A549 (cell line): ENCODE measurements at regions not wholly inside any gene's neighbourhood (a gene's known extent, or its start where the extent isn't known, plus 50 kb on each side); places are given as distances from the start of the nearest gene placed in this dataset.

Experiments
- CEBPB ChIP-seq, 2 experiments: fragments of >200 bp in 1 of 2; sonication (Bioruptor Twin) in 1 of 2; formaldehyde crosslinking in 1 of 2; IDR thresholded peaks; 2 replicates each; pipeline ENCODE4 v1.6.1; 2012 to 2016
- HEYL ChIP-seq: fragments of 250-450 bp; sonication (Bioruptor Pico); IDR thresholded peaks from 2 replicates; pipeline ENCODE4 v1.8.0; 2021; ENCODE audit warnings: mild to moderate bottlenecking, moderate library complexity
- HOXB13 ChIP-seq: fragments of 250-450 bp; sonication (Bioruptor Pico); IDR thresholded peaks from 2 replicates; pipeline ENCODE4 v1.5.0; 2020; ENCODE audit warnings: low read depth, mild to moderate bottlenecking, moderate library complexity
- KDM1A ChIP-seq: fragments of 200-600 bp; sonication (generic); IDR thresholded peaks from 2 replicates; pipeline ENCODE4 v1.6.1; 2016; ENCODE audit warnings: low read depth, mild to moderate bottlenecking
- NR3C1 ChIP-seq: fragments of >200 bp; sonication (Bioruptor Twin); formaldehyde crosslinking; IDR thresholded peaks from 3 replicates; pipeline ENCODE4 v1.6.1; 2017
- PBX3 ChIP-seq: IDR thresholded peaks from 2 replicates; pipeline ENCODE4 v1.6.1; 2012
- POLR2A ChIP-seq: IDR thresholded peaks from 2 replicates; pipeline ENCODE4 v1.6.1; 2012; ENCODE audit warnings: mild to moderate bottlenecking, low read length
- POLR2AphosphoS2 ChIP-seq: conservative IDR thresholded peaks from 2 replicates; pipeline ENCODE4 v1.6.1; 2012; ENCODE audit warnings: low read length, improper control_type of control experiment, inconsistent platforms
- RAD21 ChIP-seq, 2 experiments: fragments of >200 bp in 1 of 2; sonication (Bioruptor Twin) in 1 of 2; formaldehyde crosslinking in 1 of 2; IDR thresholded peaks in 1 of 2; conservative IDR thresholded peaks in 1 of 2; 2 replicates in 1 of 2; 3 replicates in 1 of 2; pipeline ENCODE4 v1.6.1; 2012 to 2018; ENCODE audit warnings: inconsistent platforms in 1 of 2
- SMC3 ChIP-seq: fragments of >200 bp; sonication (Bioruptor Twin); formaldehyde crosslinking; IDR thresholded peaks from 3 replicates; pipeline ENCODE4 v1.6.1; 2018; ENCODE audit warnings: inconsistent platforms
- TF ChIP-seq, protein P1 (sequence below): fragments of >200 bp; sonication (Bioruptor Twin); formaldehyde crosslinking; IDR thresholded peaks from 3 replicates; pipeline ENCODE4 v1.5.1; 2016
- TF ChIP-seq, protein P2 (sequence below): fragments of 200-600 bp; sonication (generic); IDR thresholded peaks from 2 replicates; pipeline ENCODE4 v1.6.1; 2016; ENCODE audit warnings: antibody characterized with exemption, mild to moderate bottlenecking, moderate library complexity

GRCh38 chr18:1916869-1917523 lies 654.3 kb downstream of the METTL4 start:
- no peak for TF ChIP-seq KDM1A
- TF ChIP-seq POLR2A, result no peak
- TF ChIP-seq, protein P1, sequence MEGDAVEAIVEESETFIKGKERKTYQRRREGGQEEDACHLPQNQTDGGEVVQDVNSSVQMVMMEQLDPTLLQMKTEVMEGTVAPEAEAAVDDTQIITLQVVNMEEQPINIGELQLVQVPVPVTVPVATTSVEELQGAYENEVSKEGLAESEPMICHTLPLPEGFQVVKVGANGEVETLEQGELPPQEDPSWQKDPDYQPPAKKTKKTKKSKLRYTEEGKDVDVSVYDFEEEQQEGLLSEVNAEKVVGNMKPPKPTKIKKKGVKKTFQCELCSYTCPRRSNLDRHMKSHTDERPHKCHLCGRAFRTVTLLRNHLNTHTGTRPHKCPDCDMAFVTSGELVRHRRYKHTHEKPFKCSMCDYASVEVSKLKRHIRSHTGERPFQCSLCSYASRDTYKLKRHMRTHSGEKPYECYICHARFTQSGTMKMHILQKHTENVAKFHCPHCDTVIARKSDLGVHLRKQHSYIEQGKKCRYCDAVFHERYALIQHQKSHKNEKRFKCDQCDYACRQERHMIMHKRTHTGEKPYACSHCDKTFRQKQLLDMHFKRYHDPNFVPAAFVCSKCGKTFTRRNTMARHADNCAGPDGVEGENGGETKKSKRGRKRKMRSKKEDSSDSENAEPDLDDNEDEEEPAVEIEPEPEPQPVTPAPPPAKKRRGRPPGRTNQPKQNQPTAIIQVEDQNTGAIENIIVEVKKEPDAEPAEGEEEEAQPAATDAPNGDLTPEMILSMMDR, result no peak
- TF ChIP-seq PBX3, result no peak
- no peak for TF ChIP-seq RAD21 (conservative IDR thresholded peaks at IDR 0.05 in 1 of 2, IDR thresholded peaks at IDR 0.05 in 1 of 2)
- TF ChIP-seq, protein P2, sequence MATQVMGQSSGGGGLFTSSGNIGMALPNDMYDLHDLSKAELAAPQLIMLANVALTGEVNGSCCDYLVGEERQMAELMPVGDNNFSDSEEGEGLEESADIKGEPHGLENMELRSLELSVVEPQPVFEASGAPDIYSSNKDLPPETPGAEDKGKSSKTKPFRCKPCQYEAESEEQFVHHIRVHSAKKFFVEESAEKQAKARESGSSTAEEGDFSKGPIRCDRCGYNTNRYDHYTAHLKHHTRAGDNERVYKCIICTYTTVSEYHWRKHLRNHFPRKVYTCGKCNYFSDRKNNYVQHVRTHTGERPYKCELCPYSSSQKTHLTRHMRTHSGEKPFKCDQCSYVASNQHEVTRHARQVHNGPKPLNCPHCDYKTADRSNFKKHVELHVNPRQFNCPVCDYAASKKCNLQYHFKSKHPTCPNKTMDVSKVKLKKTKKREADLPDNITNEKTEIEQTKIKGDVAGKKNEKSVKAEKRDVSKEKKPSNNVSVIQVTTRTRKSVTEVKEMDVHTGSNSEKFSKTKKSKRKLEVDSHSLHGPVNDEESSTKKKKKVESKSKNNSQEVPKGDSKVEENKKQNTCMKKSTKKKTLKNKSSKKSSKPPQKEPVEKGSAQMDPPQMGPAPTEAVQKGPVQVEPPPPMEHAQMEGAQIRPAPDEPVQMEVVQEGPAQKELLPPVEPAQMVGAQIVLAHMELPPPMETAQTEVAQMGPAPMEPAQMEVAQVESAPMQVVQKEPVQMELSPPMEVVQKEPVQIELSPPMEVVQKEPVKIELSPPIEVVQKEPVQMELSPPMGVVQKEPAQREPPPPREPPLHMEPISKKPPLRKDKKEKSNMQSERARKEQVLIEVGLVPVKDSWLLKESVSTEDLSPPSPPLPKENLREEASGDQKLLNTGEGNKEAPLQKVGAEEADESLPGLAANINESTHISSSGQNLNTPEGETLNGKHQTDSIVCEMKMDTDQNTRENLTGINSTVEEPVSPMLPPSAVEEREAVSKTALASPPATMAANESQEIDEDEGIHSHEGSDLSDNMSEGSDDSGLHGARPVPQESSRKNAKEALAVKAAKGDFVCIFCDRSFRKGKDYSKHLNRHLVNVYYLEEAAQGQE, result no peak
- TF ChIP-seq HEYL (CRISPR knock-in tag), result no peak
- no peak for TF ChIP-seq SMC3
- no peak for TF ChIP-seq POLR2AphosphoS2
- TF ChIP-seq HOXB13, result no peak
- no peak for TF ChIP-seq CEBPB (IDR thresholded peaks at IDR 0.05)
- no peak for TF ChIP-seq NR3C1
